Fibroblast of skin of scalp (primary cell): ENCODE measurements at regions not wholly inside any gene's neighbourhood (a gene's known extent, or its start where the extent isn't known, plus 50 kb on each side); places are given as distances from the start of the nearest gene placed in this dataset.
A peak's percentile ranks its signal among the peaks of the same experiment; 100 is the strongest.

ENCODE experiments used
- DNase-seq: peaks from one replicate; pipeline ENCODE4 v3.0.0-alpha.2; 2013

GRCh38 chr3:150267288-150267687 lies 140.8 kb upstream of the TSC22D2 start:
- DNase-seq = no peak

- DNase-seq = no peak
Measured at GRCh38 chr3:150265305-150265704, 142.8 kb upstream of the TSC22D2 start.

- peak; percentile 56 for DNase-seq
Measured at GRCh38 chr3:150264561-150265279, 143.4 kb upstream of the TSC22D2 start.

GRCh38 chr3:150261958-150262357 lies 146.1 kb upstream of the TSC22D2 start:
- no peak for DNase-seq

- no peak for DNase-seq
Measured at GRCh38 chr3:150261418-150261817, 146.7 kb upstream of the TSC22D2 start.

- no peak for DNase-seq
Measured at GRCh38 chr3:150260398-150260710, 147.7 kb upstream of the TSC22D2 start.

- no peak for DNase-seq
Measured at GRCh38 chr3:150259526-150260397, 148.3 kb upstream of the TSC22D2 start.

GRCh38 chr3:150256782-150257181 lies 151.3 kb upstream of the TSC22D2 start:
- no peak for DNase-seq

- DNase-seq = no peak
Measured at GRCh38 chr3:150256318-150256717, 151.8 kb upstream of the TSC22D2 start.

GRCh38 chr3:150255826-150256225 lies 152.3 kb upstream of the TSC22D2 start:
- DNase-seq = no peak

GRCh38 chr3:150255413-150255812 lies 152.7 kb upstream of the TSC22D2 start:
- no peak for DNase-seq

GRCh38 chr3:150254309-150254708 lies 153.8 kb upstream of the TSC22D2 start:
- DNase-seq = no peak

GRCh38 chr3:150253622-150254021 lies 154.5 kb upstream of the TSC22D2 start:
- DNase-seq = no peak

GRCh38 chr3:150252462-150252861 lies 155.6 kb upstream of the TSC22D2 start:
- no peak for DNase-seq

GRCh38 chr3:150251187-150252062 lies 156.7 kb upstream of the TSC22D2 start:
- peak; percentile 37 for DNase-seq

GRCh38 chr3:150249779-150250470 lies 158.2 kb upstream of the TSC22D2 start:
- DNase-seq = peak; percentile 48

GRCh38 chr3:150248888-150249681 lies 159.0 kb upstream of the TSC22D2 start:
- DNase-seq = no peak

- DNase-seq = peak; percentile 97
Measured at GRCh38 chr3:150248116-150248887, 159.8 kb upstream of the TSC22D2 start.

GRCh38 chr3:150247441-150247840 lies 160.7 kb upstream of the TSC22D2 start:
- no peak for DNase-seq

- DNase-seq = no peak
Measured at GRCh38 chr3:150243466-150243865, 164.6 kb upstream of the TSC22D2 start.
